Stimulated activated CD8-positive, alpha-beta memory T cell treated with anti-CD3 and anti-CD28 coated beads, Interleukin-7, amount 100 ng/mL, for 24 hours (primary cell): ENCODE measurements at regions not wholly inside any gene's neighbourhood (a gene's known extent, or its start where the extent isn't known, plus 50 kb on each side); places are given as distances from the start of the nearest gene placed in this dataset.

ENCODE experiments used
- DNase-seq: peaks from one replicate; pipeline ENCODE4 v3.0.0-alpha.2; 2020; ENCODE audit warnings: low read depth

DNA sequence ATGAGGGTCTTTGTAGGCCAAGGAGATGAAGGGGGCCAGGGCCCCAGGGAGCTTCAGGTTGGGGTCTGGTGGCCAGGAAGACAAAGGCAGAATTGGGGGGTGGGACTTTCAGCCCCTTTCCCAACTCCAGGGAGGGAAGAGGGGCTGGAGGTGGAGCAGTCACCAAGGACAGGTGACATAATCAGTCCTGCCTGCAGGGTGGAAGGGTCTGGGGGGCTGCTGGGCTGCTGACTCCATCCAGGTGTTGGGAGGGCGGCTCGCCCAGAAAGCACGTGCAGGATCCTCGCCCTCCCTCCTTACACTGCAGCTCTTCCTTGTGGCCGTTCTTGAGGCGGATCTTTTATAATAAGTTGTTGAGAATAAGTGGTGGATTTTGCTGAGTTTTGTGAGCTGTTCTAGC lies 1491.1 kb downstream of the TBC1D22A start:
- no peak for DNase-seq

DNA sequence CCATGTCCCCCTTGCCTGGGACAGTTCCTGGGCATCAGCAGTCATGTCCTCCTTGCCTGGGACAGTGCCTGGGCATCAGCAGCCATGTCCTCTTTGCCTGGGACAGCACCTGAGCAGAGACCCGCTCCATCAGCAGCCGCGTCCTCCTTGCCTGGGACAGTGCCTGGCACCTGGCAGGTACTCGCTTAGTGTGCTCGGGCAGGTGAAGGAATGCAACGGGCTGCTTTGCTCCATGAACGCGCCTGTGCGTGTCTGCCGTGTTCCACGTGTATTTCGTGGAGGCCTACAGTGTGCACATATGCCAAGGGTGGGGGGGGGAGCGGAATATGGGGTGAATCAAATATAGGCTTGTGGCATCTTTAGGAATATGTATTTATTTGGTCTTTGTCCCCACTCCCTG lies 1490.7 kb downstream of the TBC1D22A start:
- DNase-seq, result no peak

DNA sequence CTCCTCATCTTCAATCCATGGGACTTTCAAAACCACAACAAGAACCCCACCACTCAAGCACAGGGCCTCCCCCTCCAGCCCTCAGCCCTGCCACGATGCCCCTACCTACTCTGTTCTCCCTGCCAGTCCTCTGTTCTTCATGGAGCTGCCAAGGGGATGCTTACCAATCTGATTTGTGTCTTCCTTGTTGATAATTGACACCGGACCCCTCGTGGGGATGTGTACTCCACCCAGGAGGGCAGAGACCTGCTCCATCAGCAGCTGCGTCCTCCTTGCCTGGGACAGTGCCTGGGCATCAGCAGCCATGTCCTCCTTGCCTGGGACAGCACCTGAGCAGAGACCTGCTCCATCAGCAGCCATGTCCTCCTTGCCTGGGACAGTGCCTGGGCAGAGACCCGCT lies 1489.2 kb downstream of the TBC1D22A start:
- no peak for DNase-seq

DNA sequence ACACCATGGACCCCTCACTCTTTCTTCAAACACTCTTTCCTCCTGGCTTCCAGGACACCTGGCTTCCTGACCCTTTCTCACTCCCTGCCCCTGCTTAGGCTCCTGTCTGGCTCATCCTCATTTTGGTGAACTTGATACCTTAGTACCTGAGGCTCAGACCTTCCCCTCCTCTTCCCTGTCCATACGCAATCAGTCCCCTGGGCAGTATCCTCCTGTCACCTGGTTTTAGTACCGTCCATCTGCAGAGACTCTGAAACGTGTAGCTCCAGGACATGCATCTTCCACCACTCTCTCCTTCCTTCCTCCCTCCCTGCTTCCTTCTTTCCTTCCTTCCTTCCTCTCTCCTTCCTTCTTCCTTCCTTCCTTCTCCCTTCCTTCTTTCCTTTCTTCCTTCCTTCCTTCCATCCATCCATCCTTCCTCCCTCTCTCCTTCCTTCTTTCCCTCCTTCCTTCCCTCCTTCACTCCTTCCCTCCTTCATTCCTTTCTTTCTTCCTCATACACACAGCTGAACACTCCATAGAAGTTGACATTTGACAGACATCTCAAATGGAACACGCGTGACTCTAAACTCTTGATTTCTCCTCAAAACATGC lies 1488.6 kb downstream of the TBC1D22A start:
- no peak for DNase-seq

DNA sequence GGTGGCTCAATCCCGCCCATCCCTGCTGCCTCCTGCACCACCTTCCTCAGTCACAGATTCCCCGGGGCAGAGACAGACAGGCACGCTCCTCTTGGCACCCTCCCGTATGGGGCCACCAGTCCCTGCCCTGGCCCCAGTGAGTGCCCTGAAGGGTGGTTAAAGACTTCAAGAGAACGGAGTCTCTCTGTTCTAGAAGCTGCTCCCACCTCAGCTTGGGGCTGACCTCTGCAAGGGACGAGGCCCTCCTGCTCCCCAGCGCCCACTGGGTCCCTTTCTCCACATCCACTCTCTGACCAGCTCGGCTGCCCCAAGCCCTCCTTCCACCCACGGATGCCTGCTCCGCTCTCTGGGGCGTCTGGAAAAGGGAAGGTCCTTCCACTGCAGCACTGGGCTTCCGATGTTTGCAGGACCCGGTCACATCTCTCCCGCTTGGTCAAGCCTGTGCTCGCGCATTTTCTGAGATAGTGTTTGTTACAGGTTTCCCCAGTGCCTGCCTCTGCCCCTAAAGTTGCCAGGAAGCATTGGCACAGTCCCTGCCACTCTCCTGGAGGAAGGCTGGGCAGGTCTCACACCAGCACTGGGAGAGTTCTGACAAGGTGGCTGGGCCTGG lies 1487.9 kb downstream of the TBC1D22A start:
- DNase-seq, result no peak

DNA sequence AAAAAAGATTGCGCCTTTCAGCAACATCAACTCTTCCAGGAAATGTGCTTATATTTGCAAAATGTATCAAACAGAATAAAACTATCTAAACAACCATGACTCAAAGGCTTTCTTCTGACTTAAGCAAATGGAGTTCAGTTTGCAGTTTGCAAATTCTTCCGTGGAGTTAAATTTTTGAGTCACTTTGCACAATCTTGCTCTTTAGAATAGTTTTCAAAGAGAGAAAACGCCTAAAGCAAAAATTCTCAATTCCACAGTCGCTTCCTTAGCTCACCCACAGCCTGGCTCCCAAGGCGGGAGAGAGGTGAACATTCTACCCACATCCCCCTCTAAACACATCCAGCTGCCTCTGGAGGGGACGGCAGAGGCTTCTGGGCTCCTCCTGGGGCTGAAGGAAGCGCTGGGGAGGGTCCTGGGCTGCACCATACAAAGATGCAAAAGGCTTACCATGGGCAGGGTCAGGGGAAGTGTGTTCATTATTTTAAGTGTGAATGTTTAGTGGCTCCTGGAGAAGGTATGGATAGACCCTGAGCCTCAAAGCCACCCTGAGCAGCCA lies 1487.3 kb downstream of the TBC1D22A start:
- DNase-seq, result no peak

DNA sequence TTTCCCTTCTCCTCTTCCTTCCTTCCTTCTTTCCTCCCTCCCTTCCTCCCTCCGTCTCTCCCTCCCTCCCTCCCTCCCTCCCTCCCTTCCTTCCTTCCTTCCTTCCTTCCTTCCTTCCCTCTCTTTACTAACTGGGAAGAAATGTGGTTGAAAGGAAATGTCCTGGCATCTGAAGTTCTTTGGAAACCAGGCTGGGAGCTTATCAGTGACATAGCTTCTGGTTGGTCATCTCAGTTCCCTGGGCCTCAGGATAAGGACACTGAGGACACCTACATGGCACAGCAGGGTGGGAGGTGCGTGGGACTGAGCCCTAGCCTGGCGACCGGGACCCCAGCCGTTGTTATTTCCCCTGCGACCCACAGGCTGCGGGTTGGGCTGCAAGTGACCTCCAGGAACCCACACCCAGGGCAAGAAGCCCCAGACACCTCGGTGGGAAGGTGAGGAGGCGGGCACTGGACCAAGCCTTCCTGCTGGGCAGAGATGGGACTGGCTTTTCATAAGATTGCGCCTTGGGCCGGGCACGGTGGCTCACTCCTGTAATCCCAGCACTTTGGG lies 1486.5 kb downstream of the TBC1D22A start:
- no peak for DNase-seq

DNA sequence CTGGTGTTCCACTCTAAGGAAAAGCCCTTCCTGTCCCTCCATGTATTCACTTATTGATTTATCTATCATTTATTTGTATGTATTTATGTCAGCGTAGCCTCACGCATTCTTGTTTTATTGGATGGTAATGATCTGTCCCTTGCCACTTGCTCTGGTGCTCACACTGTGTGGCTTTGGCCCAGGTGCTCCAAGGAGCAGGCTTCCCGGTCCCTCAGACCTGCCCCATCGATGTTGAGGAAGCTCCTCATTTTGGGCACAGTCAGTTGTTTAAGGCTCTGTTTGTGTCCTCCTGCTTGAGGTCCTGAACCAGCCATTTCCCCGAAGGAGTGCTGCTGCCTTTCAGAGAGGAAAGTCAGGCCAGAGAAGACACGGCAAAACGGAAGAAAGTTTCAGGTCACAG lies 1485.4 kb downstream of the TBC1D22A start:
- DNase-seq, result no peak

DNA sequence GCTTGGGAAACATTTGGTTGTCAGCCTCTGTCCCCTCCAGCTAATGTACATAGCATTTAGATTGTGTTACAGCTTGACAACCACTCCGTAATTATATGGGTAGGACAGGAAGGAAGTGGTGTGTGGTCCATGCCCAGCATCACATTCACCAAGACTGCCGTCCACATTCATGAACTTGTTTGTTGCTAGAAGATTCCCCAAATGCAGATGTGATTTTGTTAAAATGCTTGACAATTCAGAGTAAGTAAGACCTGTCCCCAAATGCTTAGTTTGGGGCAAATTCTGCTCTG lies 1482.7 kb downstream of the TBC1D22A start:
- no peak for DNase-seq

DNA sequence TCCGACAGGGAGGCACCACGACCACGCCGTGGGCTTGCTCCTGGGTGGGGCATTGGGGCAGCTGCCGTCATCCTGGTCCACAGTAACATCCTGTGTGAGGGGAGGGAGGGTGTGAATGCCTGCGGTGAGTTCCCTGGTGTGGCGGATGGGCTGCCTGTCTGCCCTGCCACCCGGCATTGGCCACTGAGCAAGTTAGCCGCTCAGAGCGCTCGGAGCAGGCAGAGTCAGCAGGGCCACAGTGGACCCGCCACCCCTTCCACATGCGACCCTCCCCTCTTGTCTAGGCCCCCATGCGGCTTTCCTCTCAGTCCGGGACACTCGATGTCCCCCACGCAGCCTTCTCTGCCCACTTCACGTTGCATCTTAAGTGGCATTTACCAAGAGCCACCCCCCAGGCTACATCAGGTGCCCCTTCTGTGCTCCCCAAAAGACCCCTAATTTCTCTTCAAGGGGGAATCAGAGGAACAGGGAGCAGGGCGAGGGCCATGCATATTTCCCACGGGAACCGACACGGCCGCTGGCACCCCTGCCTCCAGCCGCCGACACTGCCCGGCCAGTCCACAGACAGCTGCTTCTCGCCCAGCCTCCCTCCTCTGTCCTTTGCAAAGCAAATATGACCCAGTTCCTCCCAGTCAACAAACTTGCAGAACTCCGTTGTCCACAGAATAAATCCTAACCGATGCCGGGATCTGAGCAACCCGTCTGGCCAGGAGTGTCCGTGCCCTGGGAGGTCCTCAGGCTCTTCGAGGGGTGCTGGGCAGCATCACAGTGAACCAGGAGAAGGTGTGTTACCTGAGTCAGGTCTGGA lies 1482.1 kb downstream of the TBC1D22A start:
- no peak for DNase-seq

DNA sequence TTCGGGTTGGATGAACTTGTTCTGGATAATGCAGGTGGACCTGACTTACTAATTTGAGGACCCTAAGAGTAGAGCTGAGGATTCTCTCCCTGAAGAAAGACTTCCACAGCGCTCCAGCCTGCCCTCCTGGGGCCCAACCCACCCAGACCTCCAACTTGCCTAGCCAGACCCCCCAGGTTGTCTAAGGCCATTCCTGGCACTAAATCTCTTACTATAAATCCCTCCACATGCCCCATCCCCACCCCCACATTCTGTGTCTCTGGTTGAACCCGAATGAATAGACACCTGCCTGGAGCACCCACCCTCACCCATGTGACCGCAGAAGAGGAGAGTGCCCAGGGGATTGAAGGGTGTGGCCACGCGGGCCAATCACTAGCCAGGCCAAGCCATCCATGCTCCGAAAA lies 1480.0 kb downstream of the TBC1D22A start:
- DNase-seq, result no peak

DNA sequence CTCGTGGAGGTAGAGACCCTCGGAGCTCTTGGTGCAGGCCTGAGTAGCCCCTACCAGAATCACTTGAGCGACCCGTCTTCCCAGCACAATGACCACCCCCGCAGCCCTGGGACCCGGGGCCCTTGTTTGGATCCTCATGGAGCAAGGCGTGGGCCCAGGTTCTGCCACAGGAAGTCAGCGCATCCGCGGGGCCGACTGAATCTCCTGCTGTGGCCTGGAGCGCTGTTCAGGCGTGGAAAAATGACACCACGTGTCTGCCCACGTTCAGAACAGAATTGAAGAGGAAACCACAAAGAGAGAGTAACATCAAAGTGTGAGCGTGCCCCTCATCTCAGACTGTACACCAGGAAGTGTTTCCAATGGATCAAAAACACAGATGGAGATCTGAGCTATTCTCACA lies 1479.2 kb downstream of the TBC1D22A start:
- no peak for DNase-seq

DNA sequence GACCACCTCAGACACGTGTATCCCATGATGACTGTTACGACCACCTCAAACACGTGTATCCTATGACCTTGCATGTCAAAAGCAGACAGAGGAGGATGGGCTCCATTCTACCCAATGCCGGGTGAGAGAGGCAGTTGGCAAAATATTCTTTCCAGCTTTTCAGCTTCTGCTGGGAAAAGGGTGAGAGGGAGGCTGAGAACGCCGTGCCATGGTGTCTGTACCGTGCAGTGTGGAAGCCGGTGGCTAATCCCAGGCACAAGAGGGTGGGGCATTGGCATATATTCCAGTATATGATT lies 1478.4 kb downstream of the TBC1D22A start:
- no peak for DNase-seq

DNA sequence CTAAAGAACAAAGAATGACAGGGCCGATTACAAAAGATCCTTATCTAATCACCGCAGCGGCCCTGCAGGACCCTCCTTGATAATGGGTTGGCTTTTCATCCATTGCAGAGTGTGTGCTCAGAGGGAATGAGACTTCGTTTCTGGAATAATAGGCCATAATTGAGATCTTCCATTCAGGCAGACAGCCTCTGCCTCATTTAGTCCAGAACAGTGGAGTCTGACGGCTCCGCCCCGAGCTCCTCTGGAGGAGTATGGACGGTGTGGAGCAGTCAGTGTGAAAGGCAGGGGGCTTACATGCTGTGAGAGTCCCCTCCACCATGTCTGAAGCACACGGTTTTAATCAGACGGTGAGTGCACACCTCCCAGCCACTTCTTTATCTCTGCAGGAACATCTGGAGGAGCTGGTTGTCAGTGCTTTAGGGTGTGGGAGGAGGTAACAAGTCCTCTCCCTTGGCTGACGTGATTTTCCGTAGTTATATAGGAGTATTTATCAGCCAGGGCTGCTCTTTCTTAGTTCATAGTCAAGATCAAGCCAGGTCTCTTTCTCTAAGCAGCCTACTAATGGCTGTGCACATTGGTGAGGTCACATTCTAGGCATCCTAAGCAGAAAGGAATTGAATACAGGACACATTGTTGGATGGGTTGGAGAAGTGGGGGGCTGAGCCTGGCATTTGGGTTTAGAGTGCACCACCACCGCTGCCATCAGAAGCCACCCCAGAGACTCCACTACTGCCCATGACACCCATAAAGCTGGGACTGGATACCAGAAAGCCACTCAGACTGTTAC lies 1477.9 kb downstream of the TBC1D22A start:
- DNase-seq, result no peak

DNA sequence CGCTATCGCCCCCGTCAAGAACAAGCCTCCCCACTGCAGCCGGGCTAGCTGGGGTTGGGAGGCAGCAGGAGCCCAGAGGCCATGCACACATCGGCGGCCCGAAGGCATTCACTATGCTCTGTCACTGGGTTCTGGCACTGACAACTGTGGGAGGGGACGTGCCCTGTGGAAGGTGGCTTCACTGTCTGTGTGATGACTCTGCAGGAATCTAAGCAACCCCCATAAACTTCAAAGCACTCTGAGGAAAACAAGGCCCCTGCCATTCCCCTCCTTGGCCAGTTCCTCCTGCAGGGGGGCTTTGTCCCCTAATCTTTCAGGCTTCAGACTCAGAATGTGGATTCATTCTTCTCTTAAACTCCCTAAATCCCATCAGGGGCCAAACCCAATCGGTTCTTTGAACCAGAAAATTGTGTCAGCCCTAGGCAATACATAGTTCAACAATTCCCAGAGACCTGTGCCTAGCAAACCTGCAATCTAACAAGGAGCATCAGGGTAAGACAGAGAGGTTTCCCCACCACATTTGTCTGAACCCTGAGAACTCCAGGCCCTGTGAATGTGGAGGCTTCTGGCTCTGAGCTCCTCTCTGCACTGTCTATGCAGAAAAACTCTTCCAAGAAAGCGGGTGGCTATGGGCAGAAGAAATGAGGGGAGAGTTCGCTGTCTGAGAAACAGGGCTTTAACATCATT lies 1477.2 kb downstream of the TBC1D22A start:
- DNase-seq, result no peak

DNA sequence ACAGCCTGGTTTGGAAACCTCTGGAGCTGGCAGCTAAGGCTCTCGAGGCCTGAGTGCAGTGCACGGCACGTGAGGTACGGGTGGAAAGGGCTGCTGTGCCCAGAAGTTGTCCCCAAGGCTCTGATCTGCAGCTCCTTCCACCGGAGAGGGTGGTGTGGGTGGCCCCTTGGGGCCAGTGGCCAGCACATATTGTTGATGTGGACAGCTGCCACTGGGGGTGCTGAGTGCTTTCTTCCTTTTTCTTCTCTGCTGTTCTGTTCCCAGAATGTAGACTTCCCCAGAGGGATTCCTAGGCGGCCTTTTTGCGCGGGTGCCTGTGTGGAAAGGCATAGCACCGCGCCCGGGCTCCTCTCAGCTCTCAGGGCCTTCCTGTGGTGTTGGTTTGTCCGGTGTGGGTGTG lies 1476.5 kb downstream of the TBC1D22A start:
- DNase-seq, result no peak

DNA sequence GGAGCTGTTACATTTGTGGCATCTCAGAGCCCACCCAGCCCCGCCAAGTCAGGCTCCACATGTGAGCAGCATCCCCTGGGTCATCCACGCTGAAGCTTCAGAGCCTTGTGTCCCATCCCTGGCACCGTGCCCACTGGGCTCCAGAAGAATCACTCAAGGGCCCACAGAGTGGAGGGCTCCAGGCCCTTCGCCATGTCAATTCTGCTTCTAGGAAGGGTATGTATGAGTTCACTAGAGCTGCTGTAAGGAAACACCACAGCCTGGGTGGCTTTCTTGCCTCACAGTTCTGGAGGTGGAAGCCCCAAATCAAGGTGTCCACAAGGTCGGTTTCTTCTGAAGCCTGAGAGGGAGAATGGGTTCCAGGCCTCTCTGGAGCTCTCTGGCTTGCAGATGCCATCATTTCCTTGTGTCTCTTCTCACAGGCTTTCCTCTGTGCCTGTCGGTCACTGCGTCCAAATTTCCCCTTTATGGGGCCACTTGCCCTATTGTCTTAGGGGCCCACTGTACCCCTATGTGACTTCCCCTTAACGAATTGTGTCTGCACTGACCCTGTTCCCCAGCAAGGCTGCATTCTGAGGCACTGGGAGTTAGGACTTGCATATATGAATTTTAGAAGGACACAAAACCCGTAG lies 1476.0 kb downstream of the TBC1D22A start:
- DNase-seq, result no peak

DNA sequence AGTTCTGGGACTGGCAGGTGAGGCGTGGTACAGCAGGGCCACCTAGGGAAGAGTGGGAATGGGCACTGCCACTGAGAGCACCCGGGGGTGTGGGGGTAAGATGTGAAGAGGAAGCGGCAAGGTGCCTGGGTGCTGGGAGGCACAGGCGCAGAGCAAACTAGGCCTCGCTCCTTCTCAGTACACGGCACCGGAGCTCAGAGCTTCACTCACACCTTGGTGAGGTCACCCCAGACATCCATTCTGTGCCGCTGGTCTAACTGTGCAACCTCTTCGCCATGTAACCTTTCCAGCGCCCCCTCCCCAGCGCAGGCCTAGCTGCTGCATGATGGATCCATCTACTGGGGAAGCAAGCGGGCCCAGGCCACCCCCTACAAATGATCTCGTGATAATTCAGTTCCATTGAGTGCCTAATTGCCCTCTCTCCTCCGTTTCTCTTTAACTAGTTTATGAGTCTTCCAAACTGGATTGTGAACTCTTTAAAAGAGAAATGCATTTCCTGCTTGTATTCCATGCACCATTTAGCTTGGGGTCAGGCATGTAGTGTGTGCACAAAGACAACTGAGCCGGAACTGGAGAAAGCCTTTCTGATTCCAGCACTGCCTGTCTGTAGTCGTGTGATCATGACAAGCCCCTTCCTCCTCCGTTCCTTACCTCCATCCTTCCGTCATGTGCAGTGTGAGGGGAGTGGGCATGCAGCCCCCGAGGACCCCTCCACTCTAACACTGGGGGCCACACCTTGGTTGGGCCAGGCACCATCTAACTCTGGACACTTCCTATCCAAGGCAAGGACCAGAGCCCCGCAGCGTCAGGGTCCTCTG lies 1475.2 kb downstream of the TBC1D22A start:
- no peak for DNase-seq

DNA sequence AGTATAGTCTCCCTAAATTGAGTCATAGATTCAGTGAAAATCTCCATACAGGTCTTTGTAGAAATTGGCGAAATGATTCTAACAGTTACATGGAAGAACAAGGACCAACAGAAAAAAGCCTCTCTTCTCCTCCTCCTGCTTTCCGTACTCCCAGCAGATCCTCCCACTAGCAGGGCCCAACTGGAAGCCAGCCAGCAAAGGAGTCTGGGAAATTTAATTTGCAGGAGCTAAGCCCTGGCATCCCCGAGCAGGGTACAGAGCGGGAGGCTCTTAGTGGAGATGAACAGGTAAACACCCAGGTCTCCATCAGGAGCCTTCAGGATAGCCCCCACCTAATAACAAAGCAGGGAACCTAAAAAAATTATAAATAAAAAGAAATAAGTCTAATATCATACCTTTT lies 1473.8 kb downstream of the TBC1D22A start:
- DNase-seq, result no peak

DNA sequence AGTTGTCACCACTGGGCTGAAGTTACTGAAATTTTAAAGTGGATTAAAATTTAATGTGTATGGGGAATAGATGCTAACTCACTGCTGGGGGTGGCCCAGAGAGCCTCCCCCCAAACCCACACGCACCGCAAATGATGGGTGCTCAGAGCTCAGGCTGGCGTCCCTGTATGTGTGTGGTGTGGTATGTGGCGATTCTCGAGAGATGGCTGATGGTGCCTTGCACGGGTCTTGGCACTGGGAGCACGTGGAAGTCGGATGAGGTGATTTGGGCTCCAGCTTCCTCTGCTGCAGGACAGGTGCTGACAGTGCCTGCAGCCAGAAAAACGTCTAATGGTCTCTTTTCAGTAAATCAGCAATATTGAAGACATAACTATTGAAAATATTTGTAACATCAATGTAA lies 1473.3 kb downstream of the TBC1D22A start:
- DNase-seq, result no peak

DNA sequence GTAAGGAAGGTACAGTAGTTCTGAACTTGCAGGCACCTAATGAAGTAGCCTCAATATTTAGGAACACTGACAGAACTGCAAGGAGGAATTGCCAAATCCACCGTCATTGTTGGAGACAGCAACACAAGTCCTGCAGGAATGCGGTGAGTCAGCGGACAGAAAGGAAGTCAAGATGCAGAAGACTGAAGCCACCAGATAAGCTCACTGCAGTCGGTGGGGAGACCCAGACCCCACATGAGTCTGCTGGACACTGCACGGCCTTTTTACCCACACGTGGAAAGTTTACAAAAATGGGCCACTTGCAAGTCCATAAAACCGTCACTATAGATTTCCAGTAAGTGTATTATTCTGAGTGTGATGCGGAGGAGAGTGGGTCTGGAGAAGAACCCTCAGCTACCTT lies 1471.6 kb downstream of the TBC1D22A start:
- DNase-seq, result no peak
